IMR-90 (cell line): ENCODE measurements at regions not wholly inside any gene's neighbourhood (a gene's known extent, or its start where the extent isn't known, plus 50 kb on each side); places are given as distances from the start of the nearest gene placed in this dataset.

Experiments
- POLR2A ChIP-seq: IDR thresholded peaks from 2 replicates; pipeline ENCODE4 v1.6.1; 2012; ENCODE audit warnings: mild to moderate bottlenecking, low read depth, low read length
- RCOR1 ChIP-seq: IDR thresholded peaks from 2 replicates; pipeline ENCODE4 v1.6.1; 2012; ENCODE audit warnings: mild to moderate bottlenecking, low read length, improper control_type of control experiment; ENCODE audit not compliant: insufficient replicate concordance
- RFX5 ChIP-seq: IDR thresholded peaks from 2 replicates; pipeline ENCODE4 v1.8.0; 2012; ENCODE audit warnings: low read depth, mild to moderate bottlenecking, low read length, moderate library complexity
- SMC3 ChIP-seq: fragments of 150-350 bp; IDR thresholded peaks from 2 replicates; pipeline ENCODE4 v1.6.1; 2016; ENCODE audit warnings: low read depth, mild to moderate bottlenecking, antibody characterized with exemption, low read length, moderate library complexity
- TF ChIP-seq, protein P1 (sequence below): conservative IDR thresholded peaks from 2 replicates; pipeline ENCODE4 v1.5.1; 2012; ENCODE audit warnings: mild to moderate bottlenecking, low read depth, low read length, improper control_type of control experiment
- TF ChIP-seq, protein P2 (sequence below): fragments of 150-350 bp; IDR thresholded peaks from 2 replicates; pipeline ENCODE4 v1.6.1; 2016; ENCODE audit warnings: low read depth, mild to moderate bottlenecking, low read length, moderate library complexity, borderline replicate concordance
- TF ChIP-seq, protein P3 (sequence below): fragments of 150-350 bp; IDR thresholded peaks from 2 replicates; pipeline ENCODE4 v1.6.1; 2017; ENCODE audit warnings: mild to moderate bottlenecking, antibody characterized with exemption, low read length, low read depth

DNA sequence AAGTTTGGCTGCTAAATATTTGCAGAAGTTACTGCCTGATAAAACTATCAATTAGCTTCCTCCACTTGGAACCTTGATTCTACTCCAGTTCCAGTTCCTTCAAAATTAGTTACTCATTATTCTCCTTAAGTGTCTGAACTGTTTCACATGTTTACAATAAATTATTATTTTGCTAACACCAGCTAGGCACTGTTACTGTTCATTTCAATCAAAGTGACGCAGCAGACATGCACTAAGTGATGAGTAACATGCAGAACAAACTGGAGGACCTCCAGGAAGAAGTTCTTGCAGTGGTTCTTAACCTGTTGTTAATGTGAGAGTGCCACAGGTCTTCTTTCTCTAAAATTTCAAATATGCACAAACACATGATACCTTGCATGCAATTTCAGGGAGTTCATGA lies 491.8 kb upstream of the SEMA3A start:
- TF ChIP-seq, protein P1, sequence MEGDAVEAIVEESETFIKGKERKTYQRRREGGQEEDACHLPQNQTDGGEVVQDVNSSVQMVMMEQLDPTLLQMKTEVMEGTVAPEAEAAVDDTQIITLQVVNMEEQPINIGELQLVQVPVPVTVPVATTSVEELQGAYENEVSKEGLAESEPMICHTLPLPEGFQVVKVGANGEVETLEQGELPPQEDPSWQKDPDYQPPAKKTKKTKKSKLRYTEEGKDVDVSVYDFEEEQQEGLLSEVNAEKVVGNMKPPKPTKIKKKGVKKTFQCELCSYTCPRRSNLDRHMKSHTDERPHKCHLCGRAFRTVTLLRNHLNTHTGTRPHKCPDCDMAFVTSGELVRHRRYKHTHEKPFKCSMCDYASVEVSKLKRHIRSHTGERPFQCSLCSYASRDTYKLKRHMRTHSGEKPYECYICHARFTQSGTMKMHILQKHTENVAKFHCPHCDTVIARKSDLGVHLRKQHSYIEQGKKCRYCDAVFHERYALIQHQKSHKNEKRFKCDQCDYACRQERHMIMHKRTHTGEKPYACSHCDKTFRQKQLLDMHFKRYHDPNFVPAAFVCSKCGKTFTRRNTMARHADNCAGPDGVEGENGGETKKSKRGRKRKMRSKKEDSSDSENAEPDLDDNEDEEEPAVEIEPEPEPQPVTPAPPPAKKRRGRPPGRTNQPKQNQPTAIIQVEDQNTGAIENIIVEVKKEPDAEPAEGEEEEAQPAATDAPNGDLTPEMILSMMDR, result no peak
- TF ChIP-seq POLR2A, result no peak
- no peak for TF ChIP-seq RCOR1
- TF ChIP-seq, protein P2, sequence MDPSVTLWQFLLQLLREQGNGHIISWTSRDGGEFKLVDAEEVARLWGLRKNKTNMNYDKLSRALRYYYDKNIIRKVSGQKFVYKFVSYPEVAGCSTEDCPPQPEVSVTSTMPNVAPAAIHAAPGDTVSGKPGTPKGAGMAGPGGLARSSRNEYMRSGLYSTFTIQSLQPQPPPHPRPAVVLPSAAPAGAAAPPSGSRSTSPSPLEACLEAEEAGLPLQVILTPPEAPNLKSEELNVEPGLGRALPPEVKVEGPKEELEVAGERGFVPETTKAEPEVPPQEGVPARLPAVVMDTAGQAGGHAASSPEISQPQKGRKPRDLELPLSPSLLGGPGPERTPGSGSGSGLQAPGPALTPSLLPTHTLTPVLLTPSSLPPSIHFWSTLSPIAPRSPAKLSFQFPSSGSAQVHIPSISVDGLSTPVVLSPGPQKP, result no peak
- no peak for TF ChIP-seq SMC3
- TF ChIP-seq RFX5, result no peak
- TF ChIP-seq, protein P3, sequence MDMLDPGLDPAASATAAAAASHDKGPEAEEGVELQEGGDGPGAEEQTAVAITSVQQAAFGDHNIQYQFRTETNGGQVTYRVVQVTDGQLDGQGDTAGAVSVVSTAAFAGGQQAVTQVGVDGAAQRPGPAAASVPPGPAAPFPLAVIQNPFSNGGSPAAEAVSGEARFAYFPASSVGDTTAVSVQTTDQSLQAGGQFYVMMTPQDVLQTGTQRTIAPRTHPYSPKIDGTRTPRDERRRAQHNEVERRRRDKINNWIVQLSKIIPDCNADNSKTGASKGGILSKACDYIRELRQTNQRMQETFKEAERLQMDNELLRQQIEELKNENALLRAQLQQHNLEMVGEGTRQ, result no peak
